ENCODE measurements at regions not wholly inside any gene's neighbourhood (a gene's known extent, or its start where the extent isn't known, plus 50 kb on each side); places are given as distances from the start of the nearest gene placed in this dataset.
"Not testable (repeated sequence)": the region's sequence is repeated elsewhere in the genome, so short reads cannot be mapped to it uniquely, and the experiment has no call there.

DNA sequence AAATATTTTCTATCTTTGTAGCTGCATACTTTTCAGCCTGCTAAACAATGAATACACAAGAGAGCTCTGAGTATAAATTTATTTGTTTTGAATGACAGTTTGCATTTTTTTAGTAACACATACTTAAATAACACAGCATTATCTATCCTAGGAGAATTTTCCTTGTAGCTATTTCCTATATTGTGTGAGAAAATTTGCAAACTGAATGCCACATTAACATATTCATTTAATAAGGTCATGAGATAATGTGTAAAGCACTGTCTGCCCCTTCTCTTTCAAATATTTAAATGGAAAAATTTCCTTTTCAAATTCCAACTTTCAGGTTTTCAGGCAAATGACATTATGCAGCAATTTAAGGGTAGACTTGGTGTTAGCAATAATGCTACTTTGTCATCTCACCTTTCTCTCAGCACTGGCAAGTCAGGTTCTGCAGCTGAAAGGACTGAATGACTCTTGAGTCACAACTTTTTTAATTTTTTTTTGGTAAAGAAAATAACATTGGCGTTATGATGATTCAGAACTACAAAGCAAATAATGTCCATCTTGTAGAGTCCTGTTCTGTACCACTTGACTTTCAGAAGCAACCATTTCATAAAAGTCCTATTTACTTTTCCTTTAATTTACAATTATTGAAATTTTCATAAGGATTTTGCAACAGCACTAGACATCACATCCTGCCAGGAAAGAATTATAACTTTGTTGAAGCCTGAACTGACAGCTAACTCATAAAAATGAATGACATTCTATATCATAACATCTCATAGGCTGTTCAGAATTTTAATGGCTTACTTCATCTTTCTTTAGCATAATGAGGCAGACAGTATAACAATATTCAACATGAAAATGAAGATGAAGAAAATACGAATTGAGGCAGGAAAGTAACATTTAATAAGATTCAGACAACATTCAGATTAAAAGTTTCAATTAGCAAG lies 681.6 kb upstream of the SEMA6D start:
- no peak for DNase-seq

DNA sequence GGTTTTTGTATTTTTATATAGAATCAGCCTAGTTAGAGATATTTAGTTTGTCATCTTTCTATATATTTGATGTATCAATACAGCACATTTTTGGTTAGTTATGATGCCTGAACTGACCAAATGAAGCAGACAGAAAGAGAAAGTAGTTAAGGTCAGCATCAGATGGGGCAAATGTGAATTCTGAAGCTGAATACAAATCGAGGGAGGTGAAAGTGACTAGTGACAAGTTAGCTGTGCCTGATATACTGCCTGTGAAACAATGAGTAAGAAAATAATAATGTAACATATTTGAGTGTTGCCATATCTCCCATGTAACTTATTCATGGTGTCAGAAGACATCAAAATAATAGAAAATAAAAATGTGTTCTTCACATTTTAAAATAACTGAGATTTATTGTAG lies 680.3 kb upstream of the SEMA6D start:
- no peak for DNase-seq

DNA sequence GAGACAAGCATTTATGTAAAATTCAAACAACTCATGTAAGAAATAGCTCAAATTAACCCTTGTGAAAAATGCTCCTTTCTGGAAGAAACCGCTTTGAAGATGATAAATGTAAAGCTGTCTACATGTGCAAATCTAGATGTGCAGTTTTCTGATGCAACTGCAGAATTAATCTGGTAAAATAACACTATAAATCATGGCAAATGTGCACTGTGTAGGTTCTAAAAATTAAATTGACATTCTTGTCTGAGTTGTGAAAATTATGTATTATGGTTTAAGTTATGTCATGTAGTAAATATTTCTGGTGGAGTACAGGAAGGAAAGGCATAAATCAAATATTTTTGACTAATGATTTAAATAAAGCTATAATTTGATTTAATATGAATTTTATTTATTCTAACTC lies 678.1 kb upstream of the SEMA6D start:
- DNase-seq, result no peak

DNA sequence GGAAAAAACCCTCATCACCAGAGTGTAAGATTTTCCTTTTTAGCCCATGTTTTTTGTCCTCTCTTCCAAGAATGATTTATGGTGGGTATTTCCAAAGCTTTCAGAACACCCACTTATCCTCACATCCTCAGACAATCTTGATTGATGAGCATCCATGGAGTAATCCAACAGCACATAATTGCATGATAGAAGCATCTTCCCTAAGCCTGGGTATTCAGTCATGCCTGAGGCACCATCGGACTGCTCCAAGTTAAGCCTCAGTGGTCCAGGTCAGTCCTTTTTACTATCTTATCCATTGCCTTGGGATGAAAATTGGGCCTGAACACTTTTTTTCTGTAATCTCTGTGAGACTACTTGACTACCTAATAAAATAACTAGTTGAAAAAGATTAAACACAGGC lies 676.0 kb upstream of the SEMA6D start:
- no peak for DNase-seq

DNA sequence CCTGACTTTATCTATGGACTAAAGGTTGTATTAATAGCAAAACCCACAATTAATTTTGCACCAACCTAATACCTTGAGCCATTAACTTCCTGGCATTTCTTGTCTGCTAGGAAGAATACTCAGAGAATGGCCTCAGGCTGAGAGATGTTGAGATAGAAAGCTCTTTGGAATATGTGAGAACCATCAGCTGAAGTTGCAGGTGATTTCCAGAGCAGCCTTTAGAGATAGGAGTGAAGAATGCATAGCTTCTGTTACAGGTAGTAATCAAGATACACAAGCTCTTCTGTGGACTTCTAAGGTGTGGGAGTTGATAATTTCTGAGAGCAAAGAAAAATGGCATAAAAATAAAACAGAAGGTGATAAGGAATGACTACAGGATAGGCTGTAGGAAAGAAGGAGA lies 669.3 kb upstream of the SEMA6D start:
- DNase-seq, result not testable (repeated sequence)

DNA sequence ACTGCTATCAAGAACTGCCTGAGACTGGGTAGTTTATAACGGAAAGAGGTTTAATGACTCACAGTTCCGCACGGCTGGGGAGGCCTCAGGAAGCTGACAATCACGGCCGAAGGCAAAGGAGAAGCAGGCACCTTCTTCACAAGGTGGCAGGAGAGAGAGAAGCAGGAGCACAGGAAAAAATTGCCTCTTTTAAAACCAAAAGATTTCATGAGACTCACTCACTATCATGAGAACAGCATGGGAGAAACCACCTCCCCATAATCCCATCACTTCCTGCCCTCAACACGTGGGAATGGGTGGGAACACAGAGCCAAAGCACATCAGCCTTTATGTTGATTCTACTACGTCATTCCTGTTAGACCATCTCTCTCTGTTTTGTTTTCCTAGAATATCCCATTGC lies 650.9 kb upstream of the SEMA6D start:
- no peak for DNase-seq

DNA sequence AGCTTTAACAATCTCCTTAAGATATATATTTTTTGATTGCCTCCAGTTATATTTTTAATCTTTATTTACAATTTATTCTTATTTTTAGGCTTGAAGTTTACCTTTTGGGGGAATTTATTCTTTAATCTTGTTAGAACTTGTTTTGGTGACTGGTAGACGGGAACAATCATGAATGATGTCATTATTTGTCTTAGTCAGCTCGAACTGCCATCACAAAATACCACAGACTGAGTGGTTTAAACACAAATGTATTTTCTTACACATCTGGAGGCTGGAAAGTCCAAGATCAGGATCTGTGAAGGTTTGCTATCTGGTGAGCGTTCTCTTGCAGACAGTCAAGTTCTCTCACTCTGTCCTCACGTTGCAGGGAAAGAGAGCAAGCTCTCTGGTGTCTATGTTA lies 639.5 kb upstream of the SEMA6D start:
- DNase-seq, result not testable (repeated sequence)

DNA sequence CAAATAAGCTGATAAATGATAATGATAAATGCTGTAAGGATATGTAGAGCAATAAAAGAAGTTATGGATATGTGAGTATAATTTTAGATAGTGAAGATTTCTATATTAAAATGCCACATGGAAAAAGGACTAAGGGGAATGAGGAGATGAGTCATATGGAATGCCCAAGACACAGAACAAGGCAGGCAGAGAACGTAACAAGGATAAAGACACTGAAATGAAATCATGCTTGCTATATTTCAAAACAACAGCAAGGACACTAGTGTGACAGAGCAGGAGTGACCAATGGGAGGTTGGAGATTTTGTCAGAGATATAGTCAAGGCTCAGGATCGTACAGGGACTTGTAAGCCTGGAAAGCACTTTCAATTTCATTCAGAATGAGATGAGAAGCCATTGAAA lies 621.5 kb upstream of the SEMA6D start:
- DNase-seq, result no peak

DNA sequence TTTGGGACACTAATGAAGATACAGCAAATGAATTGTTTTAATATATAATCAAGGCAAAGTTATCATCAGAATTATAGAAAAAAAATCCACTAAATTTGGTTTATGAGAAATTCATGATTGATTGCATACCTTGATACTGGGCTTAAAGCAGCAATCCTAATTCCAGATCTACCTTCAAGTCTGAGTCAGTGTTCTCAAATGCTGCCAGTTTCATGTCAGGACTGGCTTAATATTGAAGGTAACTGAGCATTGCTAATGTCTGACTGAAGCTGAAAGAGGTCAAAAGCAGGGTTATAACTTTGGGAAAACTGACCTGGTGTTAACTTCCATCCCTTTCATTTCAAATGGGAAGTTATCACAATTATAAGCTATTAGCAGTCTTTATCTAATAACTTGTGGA lies 618.8 kb upstream of the SEMA6D start:
- DNase-seq, result not testable (repeated sequence)

DNA sequence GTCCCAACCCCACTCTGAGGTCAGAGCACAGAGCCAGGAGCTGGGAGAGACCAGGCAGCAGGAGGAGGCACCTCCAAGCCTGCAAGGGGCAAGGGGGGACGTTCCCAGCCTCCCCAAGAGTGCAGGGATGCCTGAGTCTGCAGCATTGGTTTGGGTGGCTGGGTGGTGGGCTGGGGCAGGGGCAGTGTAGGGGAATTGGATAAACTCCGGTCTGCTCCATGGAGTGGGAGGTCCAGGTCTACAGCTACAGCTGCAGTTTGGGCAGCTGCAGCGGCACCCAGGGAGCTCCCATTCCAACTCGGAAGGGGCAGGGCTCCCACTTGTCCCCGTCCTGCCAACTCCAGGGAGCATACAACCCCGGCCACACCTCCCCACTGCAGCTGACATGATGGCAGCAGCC lies 617.5 kb upstream of the SEMA6D start:
- not testable (repeated sequence) for DNase-seq

DNA sequence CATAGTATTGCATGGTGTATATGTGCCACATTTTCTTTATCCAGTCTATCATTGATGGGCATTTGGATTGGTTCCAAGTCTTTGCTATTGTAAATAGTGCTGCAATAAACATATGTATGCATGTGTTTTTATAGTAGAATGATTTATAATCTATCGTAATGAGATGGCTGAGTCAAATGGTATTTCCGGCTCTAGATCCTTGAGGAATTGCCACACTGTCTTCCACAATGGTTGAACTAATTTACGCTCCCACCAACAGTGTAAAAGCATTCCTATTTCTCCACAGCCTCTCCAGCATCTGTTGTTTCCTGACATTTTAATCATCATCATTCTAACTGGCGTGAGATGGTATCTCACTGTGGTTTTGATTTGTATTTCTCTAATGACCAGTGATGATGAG lies 608.5 kb upstream of the SEMA6D start:
- not testable (repeated sequence) for DNase-seq

DNA sequence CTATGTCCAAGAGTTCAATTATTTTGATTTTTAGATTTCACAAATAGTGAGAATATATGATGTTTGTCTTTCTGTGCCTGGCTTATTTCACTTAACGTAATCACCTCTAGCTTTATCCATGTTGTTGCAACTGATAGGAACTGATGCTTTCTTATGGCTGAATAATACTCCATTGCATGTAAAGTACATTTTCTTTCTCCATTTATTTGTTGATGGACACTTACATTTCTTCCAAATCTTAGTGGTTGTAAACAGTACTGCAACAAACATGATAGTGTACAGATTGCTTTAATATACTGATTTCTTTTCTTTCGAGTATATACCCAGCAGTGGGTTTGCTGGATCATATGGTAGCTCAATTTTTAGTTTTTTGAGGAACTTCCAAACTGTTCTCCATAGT lies 600.6 kb upstream of the SEMA6D start:
- no peak for DNase-seq

DNA sequence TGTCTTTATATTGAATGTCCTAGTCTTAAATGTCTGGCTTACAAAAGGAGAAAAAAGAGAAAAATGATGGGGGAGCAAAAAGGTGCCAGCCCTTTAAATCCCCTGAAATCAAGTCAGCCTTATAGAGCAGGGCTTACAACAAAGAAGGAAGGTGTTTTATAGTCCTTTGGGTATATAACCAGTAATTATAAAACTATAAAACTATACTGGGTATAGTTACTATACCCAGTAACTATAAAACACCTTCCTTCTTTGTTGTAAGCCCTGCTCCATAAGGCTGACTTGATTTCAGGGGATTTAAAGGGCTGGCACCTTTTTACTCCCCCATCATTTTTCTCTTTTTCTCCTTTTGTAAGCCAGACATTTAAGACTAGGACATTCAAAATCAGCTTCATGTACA lies 598.0 kb upstream of the SEMA6D start:
- DNase-seq, result no peak

DNA sequence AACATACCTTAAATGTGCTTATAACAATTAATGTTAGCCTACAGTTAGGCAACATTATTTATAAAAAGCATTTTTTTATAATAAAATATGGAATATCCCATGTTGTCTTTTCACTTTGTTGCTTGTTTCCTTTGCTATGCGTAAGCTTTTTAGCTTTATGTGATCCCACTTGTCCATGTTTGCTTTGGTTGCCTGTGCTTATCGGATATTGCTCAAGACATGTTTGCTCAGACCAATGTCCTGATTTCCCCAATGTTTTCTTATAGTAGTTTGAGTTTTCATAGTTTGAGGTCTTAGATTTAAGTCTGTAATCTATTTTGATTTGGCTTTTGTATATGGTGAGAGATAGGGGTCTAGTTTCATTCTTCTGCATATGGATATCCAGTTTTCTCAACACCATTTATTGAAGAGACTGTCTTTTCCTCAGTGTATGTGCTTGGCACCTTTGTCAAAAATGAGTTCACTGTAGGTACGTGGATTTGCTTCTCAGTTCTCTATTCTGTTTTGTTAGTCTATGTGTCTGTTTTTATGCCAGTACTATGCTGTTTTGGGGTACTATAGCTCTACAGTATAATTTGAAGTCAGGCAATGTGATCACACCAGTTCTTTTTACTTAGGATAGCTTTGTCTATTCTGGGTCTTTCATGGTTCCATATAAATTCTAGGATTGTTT lies 592.7 kb upstream of the SEMA6D start:
- no peak for DNase-seq

DNA sequence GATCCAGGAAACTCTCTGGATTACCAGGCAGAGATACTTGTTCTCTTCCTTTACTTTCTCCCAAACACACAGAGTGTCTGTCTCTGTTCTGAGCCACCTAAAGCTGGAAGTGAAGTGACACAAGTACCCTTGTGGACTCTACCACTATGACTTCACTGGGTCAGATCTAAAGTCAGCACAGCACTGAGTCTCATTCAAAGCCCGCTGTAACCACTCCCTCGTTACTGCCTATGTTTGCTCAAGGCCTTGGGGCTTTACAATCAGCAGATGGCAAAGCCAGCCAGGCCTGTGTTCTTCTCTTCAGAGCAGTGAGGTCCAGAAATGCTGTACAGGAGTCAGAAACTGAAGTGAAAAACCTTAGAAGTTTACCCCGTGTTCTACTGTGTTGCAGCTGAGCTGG lies 588.3 kb upstream of the SEMA6D start:
- DNase-seq, result no peak

DNA sequence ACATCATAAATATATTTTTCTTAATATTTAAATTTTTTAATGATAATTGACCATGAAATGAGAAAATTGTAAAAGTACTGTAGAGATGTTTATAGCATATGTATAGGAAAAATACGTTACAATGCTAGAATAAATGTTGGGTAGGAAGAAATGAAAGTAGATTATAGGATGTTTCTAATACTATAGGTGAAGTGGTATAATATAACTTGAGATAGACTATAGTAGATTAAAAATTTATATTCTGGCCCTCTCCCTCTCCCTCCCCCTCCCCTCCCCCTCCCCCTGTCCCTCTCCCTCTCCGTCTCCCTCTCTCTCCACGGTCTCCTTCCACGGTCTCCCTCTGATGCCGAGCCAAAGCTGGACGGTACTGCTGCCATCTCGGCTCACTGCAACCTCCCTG lies 585.9 kb upstream of the SEMA6D start:
- not testable (repeated sequence) for DNase-seq

DNA sequence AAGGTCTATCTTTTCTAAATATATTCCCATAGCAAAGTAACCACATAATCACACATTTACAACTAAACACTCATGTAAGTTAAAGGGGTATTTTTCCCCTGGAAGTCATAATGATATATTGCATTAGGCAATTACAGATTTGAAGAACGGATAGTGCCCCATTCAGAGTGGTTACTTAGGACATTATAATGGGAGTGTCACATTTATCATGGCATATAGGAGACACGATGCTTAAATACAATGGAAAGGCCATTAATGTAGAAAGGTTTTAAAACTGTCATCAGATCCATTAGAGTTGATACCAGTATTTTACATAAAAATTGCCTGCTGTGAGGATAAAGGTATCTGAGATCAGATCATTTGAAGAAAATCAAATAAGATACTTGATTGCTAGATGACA lies 582.0 kb upstream of the SEMA6D start:
- DNase-seq, result no peak

DNA sequence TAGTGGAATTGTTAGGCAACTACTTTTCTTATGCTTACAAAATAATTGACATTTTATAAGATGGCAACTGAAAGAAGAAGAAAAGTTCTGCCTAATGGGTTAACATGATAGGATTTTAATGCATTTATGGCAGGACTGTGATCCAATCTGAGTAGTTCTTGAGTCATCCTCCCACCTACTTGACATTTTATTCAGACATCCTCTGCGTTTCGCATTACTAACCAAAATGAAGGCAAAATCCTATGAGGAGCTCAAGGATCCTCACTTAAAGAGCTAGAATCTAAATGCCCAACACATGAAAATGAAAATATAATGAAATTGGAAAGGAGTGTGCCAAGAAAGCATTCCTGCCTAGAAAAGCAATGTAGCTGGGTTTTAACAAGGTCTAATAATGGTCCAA lies 581.1 kb upstream of the SEMA6D start:
- no peak for DNase-seq

DNA sequence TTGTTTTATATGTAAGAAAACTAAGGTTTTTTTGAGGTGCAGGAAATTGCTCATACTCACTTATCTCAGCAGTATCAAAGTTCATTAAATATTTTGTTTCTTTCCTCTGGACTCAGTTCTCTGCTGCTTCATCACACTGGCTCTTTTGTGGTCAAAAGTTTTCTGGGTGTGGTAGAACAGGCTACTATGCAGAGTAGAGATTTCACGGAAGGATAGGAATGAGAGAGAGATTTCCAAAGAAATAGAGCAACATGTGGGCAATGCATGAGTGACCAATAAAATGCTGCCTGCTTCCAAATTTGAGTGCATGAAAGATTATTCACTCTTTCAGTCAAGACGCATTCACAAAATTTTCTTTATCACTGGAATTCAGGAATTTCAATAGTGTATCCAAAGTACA lies 577.3 kb upstream of the SEMA6D start:
- no peak for DNase-seq

DNA sequence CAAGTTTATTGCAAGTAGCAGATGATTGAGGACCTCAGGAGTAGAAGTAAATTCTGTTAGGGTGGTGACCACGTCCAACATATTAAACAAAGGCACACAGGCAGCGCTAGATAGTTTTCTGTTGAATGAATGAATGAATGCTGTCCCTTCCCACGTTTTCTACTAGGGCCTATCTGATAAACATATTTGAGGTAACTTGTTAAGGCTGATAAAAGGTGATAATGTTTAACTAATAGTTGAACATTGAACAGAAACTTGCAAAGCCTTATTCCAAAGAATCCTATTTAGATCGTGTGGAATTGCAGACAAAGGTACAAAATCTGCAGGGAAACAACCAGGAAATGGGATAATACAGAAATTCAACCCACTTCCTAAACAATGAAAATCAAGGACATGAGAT lies 559.5 kb upstream of the SEMA6D start:
- no peak for DNase-seq

DNA sequence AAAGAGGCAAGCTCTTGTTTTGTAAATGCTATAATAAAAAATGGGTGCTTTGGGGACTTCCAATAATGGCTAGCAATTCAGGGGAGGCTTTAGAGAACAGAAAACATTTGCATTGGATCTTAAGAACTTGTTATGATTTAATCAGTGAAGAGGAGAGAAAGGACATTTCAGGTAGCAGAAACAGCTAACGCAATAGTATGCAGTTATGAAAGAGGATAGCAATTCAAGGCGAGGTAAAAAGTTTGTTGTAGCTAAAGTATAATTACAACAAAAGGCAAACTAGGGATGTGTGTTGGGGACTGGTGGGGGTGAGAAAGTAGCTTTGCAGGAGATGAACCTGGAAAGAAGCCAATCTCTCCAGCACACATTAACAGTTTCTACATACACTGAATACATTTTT lies 558.7 kb upstream of the SEMA6D start:
- no peak for DNase-seq

DNA sequence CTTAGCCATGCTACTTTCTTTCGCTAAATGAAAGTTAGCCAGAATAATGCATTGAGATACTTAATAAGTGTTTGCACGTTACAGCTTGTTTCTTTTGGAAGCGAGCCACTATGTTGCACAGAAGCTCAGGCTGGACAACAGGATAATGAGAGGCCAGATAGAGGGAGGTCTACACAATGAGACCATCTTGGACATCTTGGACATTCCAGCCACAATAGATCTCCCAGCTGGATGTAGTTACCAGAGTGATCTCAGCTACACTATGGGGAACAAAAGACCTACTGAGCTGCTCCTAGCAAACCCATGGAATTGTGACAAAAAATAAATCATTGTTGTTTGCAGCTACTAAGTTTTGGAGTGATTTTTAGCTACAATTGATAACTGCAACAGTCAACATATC lies 540.1 kb upstream of the SEMA6D start:
- DNase-seq, result no peak

DNA sequence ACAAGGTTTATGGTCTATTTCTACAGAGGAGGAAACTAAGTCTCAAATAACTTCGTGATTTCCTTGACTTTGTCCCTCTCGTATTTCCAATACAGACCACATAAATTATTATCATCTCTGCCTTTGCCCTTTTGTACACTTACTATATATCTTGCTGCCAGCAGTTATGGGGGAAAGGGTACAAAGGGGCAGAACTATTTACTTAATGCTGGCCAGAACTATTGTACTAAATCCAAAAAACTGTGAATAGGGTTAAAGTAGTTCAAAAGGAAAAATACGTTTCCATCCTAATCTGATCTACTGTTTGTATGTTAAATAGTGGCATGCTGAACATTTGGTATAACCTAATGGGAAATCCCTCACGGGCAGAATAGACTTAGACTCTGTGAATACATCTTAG lies 537.3 kb upstream of the SEMA6D start:
- no peak for DNase-seq

DNA sequence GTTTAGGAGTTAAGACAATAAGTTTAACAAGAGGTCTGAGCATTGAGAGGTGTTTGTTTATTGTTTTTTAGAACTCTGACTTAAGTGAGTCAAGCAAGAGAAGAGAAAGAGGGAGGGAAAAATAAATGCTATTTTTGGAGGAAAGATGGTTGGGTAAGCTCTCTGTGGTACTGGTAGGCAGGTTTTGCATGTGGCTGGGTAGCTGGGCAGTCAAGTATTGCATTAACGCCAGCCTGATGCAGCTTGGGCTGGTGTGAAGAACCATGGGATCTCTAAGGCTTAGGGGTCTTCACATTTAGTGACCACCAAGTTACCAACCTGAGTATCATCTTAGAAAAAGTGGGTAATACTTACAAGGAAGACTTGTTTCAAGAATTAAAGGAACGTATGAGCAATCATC lies 534.5 kb upstream of the SEMA6D start:
- no peak for DNase-seq

Data from T1000 (cell line).